ENCODE measurements at regions not wholly inside any gene's neighbourhood (a gene's known extent, or its start where the extent isn't known, plus 50 kb on each side); places are given as distances from the start of the nearest gene placed in this dataset.

DNA sequence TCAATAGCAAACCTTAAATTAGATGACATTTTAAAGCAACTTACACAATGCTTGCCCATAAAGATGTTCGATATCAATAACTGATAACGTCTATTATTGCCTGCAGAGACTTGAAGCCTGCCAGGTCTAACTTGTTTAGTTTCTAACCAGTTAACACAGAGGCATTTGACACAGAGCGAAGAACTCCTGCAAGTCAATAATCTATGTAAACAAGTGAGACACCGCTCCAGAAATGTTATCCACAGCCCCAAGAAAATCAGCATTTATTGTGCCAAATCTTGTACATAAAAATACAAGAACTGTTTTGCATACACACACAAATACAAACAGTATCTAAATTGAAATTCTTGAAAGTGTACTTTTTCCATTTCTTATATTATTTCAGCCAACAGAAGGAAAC is 236.0 kb upstream of the DIO3 start:
- Histone ChIP-seq H3K9me3 (ENCODE audit: control insufficient read depth, insufficient read depth, low read length) (no peaks in the 10 kb centered on the region), H3K27ac (ENCODE audit: low read length) (no peak overlapping the region), H3K36me3 (ENCODE audit: control insufficient read depth, insufficient read depth, low read length) (no peaks in the 10 kb centered on the region), H3K4me1 (ENCODE audit: control insufficient read depth, insufficient read depth, low read length) (no peaks in the 10 kb centered on the region), H3K4me3 (ENCODE audit: low read length) (no peak overlapping the region), H3K27me3 (ENCODE audit: control insufficient read depth, insufficient read depth, low read length) (no peaks in the 10 kb centered on the region)
- WGBS (ENCODE audit: insufficient coverage, insufficient read length) = no CpG with 5 or more reads among the region's 4 CpGs
- DNase-seq (ENCODE audit: low read depth, low spot score) = no peak

DNA sequence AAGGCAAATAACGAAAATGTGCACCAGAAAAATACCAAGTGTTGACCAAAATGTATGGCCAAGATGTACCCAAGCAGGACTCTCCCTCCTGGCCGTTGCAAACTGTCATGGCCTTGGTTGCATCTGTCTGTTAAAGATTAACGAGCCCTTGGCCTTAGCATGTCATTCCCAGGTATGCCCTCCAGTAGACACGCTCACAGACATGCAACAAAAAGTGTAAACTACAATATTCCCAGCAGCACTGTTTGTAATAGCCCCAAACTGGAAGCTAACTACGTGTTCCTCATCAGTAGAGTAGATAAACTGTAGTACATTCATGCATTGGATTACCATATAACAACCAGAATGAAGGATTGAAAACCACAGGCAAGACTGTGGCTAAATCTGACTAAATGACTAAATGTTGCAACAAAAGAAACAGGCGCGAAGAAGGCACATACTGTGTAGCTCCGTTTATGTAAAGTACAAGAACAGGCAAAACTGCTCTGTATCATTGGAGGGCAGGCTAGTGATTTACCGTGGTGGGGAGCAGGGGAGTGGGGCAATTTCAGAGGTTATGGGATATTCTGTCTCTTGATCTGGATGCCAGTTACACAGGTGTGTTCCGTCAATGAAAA is 232.8 kb upstream of the DIO3 start:
- H3K9me3 ChIP-seq (ENCODE audit: control insufficient read depth, insufficient read depth, low read length) = no peaks in the 10 kb centered on the region
- no peaks in the 10 kb centered on the region for H3K27me3 ChIP-seq (ENCODE audit: control insufficient read depth, insufficient read depth, low read length)
- no peak for DNase-seq (ENCODE audit: low read depth, low spot score)
- H3K4me3 ChIP-seq (ENCODE audit: low read length) = no peak overlapping the region
- no peaks in the 10 kb centered on the region for H3K4me1 ChIP-seq (ENCODE audit: control insufficient read depth, insufficient read depth, low read length)
- H3K27ac ChIP-seq (ENCODE audit: low read length) = no peak overlapping the region
- H3K36me3 ChIP-seq (ENCODE audit: control insufficient read depth, insufficient read depth, low read length) = no peaks in the 10 kb centered on the region
- WGBS (ENCODE audit: insufficient coverage, insufficient read length) = no CpG with 5 or more reads among the region's 10 CpGs

DNA sequence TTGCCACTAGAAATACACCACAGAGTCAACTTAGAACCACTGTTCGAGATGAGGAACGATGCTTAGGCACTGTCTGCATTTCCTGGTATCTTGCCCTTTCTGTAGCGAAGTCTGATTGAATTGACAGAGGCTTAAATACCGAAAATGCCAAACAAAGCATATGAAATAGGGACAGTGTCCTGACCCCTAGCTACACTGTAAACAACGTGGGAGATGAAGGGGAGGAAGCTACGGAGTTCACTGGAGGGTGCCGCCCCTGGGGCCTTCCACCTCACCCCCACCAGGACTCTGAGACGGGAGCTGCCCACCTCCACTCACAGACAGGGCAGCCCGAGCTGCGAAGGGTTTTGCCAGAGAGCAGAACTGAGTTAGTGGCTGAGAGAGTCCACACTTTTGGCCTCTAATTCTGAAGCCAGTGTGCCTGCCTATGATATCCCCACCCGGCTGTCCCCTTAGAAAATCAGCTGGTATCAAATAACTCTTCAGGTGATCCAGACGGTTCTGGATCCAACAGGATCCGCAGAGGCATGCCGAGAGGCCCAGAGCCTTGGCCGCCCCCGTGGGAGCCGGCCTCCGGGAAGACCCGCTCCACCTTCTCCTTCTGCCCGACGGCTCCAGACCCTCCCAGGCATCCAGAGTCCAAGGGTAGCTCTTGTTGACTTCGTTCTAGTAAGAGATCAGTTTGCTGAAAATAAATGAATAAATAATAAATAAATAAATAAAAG is 230.7 kb upstream of the DIO3 start:
- no peaks in the 10 kb centered on the region for H3K4me1 ChIP-seq (ENCODE audit: control insufficient read depth, insufficient read depth, low read length)
- H3K36me3 ChIP-seq (ENCODE audit: control insufficient read depth, insufficient read depth, low read length) = no peaks in the 10 kb centered on the region
- no peak overlapping the region for H3K4me3 ChIP-seq (ENCODE audit: low read length)
- no CpG with 5 or more reads among the region's 22 CpGs for WGBS (ENCODE audit: insufficient coverage, insufficient read length)
- H3K27me3 ChIP-seq (ENCODE audit: control insufficient read depth, insufficient read depth, low read length) = no peaks in the 10 kb centered on the region
- no peak for DNase-seq (ENCODE audit: low read depth, low spot score)
- no peak overlapping the region for H3K27ac ChIP-seq (ENCODE audit: low read length)
- no peaks in the 10 kb centered on the region for H3K9me3 ChIP-seq (ENCODE audit: control insufficient read depth, insufficient read depth, low read length)

DNA sequence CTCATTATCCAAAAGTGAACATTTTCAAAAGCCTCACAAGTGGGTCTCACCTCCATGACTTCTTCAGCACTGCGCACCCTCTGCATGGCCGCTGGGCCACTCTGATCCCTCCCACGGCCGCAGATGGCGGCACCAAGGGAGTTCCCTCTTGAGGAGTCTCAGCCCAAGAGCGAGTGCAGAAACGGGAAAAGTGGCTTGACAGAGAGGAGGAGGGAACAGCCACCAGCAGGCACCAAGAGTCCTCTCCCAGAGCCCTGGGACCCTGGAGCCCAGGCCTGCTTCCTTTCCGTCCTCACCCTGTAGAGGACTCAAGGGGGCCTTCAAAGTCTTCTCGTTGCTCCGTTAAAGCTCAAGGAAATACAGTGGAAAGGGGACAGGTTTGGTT is 230.2 kb upstream of the DIO3 start:
- Histone ChIP-seq H3K27ac (ENCODE audit: low read length) (no peak overlapping the region), H3K4me3 (ENCODE audit: low read length) (no peak overlapping the region), H3K36me3 (ENCODE audit: control insufficient read depth, insufficient read depth, low read length) (no peaks in the 10 kb centered on the region), H3K4me1 (ENCODE audit: control insufficient read depth, insufficient read depth, low read length) (no peaks in the 10 kb centered on the region), H3K27me3 (ENCODE audit: control insufficient read depth, insufficient read depth, low read length) (no peaks in the 10 kb centered on the region), H3K9me3 (ENCODE audit: control insufficient read depth, insufficient read depth, low read length) (no peaks in the 10 kb centered on the region)
- no CpG with 5 or more reads among the region's 10 CpGs for WGBS (ENCODE audit: insufficient coverage, insufficient read length)
- DNase-seq (ENCODE audit: low read depth, low spot score) = no peak

DNA sequence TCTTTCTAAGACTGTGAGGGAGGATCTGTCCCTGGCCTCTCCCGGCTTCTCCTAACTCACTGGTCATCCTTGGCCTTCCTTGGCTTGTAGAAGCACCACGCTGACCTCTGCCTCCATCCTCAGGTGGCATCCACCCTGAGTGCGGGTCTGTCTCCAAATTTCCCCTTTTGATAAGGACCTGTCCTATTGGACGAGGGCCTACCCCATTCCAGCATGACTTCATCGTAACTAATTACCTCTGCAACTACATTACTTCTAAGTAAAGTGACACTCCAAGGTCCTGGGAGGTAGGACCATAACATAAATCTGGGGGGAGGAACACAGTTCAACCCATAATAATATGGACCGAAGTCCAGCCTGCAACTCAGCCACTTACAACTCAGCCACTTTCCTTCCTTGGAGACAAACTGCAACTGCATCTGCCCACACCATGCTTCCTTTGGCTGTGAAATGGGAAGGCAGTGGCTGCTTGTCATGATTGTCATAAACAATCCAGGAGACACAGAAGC is 229.6 kb upstream of the DIO3 start:
- no peaks in the 10 kb centered on the region for H3K27me3 ChIP-seq (ENCODE audit: control insufficient read depth, insufficient read depth, low read length)
- H3K4me1 ChIP-seq (ENCODE audit: control insufficient read depth, insufficient read depth, low read length) = no peaks in the 10 kb centered on the region
- H3K9me3 ChIP-seq (ENCODE audit: control insufficient read depth, insufficient read depth, low read length) = no peaks in the 10 kb centered on the region
- no peak overlapping the region for H3K27ac ChIP-seq (ENCODE audit: low read length)
- H3K36me3 ChIP-seq (ENCODE audit: control insufficient read depth, insufficient read depth, low read length) = no peaks in the 10 kb centered on the region
- WGBS (ENCODE audit: insufficient coverage, insufficient read length) = no CpG with 5 or more reads among the region's 6 CpGs
- no peak for DNase-seq (ENCODE audit: low read depth, low spot score)
- H3K4me3 ChIP-seq (ENCODE audit: low read length) = no peak overlapping the region

DNA sequence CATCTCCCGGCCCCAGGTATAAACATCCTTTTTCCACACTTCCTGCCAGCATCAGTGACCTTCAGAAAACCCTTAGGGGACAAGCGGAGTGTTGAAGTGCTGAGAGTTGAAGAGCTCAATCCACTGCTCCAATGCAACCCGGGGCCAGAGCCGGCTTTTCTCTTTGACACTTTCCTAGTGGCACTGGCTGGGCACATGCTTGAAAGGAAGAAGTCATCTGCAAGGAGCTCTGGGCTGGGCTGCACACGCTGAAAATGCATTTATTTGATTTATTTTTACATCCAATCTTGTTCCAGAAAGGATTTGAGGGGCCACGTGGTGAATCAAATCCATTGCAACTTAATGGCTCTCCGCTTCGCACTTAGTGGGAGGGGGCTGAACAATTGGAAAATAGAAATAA is 229.0 kb upstream of the DIO3 start:
- no peak overlapping the region for H3K4me3 ChIP-seq (ENCODE audit: low read length)
- no CpG with 5 or more reads among the region's 8 CpGs for WGBS (ENCODE audit: insufficient coverage, insufficient read length)
- DNase-seq (ENCODE audit: low read depth, low spot score) = no peak

DNA sequence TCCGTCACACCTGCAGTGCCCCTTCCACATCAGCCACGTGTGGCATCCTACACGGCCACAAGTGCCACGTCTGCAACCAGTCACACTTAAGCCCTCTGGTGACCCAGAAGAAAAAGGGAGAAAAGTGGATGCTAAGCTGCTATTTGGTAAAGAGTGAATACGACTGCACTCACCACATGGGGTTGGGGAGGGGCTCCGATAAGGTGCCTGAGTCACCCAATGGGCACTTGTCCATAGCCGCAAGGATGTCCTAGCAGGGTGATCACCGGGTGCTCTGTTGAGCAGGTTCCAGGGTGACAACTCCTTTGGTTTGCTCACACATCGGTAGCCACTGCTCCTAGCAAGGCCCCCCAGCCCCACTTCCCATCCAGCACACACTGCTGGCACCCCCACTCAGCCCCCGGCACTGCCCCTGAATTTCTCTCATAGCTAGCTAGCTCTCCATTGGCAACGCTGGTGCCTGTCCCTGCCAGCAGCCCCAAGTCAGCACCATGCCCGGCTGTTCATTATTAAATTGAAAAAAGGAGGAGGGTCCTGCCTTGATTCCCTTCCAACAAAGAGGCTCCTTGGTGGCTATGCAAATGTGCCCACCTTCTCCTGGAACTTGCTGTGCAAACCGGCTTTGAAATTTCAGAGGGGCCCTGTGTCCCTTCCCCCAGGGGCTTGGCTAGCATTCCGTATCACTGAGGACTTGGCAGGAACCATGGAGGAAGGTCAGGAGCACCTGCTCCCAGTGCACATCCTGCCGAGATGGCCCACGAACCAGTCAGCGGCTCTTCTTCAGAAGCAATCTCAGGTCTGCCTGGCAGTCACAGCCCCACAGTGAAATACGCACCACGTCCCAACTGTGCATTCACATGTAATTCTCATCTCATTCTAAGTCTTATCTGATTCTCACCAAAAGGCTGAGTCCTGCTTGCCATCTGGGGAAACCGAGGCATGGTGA is 227.7 kb upstream of the DIO3 start:
- Histone ChIP-seq H3K4me1 (ENCODE audit: control insufficient read depth, insufficient read depth, low read length) (no peaks in the 10 kb centered on the region), H3K27ac (ENCODE audit: low read length) (no peak overlapping the region), H3K36me3 (ENCODE audit: control insufficient read depth, insufficient read depth, low read length) (no peaks in the 10 kb centered on the region), H3K27me3 (ENCODE audit: control insufficient read depth, insufficient read depth, low read length) (no peaks in the 10 kb centered on the region), H3K9me3 (ENCODE audit: control insufficient read depth, insufficient read depth, low read length) (no peaks in the 10 kb centered on the region), H3K4me3 (ENCODE audit: low read length) (no peak overlapping the region)
- DNase-seq (ENCODE audit: low read depth, low spot score) = no peak
- WGBS (ENCODE audit: insufficient coverage, insufficient read length) = no CpG with 5 or more reads among the region's 20 CpGs

More for the DNA sequence above, 229.0 kb upstream of the DIO3 start:
- no peaks in the 10 kb centered on the region for H3K36me3 ChIP-seq (ENCODE audit: control insufficient read depth, insufficient read depth, low read length)
- H3K9me3 ChIP-seq (ENCODE audit: control insufficient read depth, insufficient read depth, low read length) = no peaks in the 10 kb centered on the region
- H3K27me3 ChIP-seq (ENCODE audit: control insufficient read depth, insufficient read depth, low read length) = no peaks in the 10 kb centered on the region
- no peak overlapping the region for H3K27ac ChIP-seq (ENCODE audit: low read length)
- no peaks in the 10 kb centered on the region for H3K4me1 ChIP-seq (ENCODE audit: control insufficient read depth, insufficient read depth, low read length)

DNA sequence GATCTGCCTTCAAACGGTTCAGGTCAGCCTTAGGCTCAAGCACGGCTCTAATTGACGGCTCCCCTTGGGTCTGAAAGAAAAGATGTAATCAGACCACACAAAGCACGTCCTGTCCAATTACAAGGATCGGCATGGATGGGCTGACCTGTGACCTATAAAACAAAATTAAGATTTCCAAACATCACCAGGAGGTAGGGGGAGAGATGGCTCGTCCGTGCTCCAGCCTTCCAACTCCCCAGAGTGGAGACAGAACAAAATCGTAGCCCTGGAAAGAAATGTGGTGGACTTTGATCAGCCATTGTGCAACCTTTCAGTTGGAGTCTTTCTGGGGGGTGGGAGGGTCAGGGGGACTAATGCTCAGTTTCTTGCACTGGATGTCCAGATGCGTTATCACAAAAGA is 226.6 kb upstream of the DIO3 start:
- DNase-seq (ENCODE audit: low read depth, low spot score) = no peak
- H3K36me3 ChIP-seq (ENCODE audit: control insufficient read depth, insufficient read depth, low read length) = no peaks in the 10 kb centered on the region
- no peaks in the 10 kb centered on the region for H3K27me3 ChIP-seq (ENCODE audit: control insufficient read depth, insufficient read depth, low read length)
- no peaks in the 10 kb centered on the region for H3K9me3 ChIP-seq (ENCODE audit: control insufficient read depth, insufficient read depth, low read length)
- no CpG with 5 or more reads among the region's 9 CpGs for WGBS (ENCODE audit: insufficient coverage, insufficient read length)
- no peak overlapping the region for H3K27ac ChIP-seq (ENCODE audit: low read length)
- no peak overlapping the region for H3K4me3 ChIP-seq (ENCODE audit: low read length)
- H3K4me1 ChIP-seq (ENCODE audit: control insufficient read depth, insufficient read depth, low read length) = no peaks in the 10 kb centered on the region

DNA sequence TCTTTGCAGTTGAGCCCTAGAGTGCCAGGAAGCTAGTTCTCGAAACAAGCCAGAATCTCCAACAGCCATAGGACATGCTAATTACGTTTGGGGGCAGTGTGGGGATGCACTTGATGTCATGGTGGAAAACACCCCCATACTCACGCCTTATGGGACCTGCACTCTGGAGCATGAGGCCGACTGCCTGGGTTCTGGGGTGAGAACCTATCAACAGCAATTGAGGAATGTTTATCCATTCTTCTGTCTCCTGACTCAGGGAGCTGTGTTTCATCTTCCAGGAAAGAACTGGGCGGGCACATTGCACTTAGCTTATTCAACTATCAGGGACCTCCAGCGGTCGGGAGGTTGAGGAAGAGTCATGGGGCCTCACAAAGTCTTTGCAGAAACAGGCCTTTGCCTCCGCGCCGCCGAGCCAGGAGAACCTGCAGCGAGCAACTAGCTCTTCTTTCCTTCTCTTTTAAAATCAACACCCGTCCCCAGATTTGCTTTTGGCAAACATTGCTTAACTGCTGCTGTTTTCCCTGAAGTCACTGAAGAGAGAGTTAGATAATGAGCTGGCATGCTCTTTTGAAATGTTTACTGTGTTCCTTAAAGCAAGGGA is 226.1 kb upstream of the DIO3 start:
- Histone ChIP-seq H3K4me1 (ENCODE audit: control insufficient read depth, insufficient read depth, low read length) (no peaks in the 10 kb centered on the region), H3K27ac (ENCODE audit: low read length) (no peak overlapping the region), H3K4me3 (ENCODE audit: low read length) (no peak overlapping the region), H3K9me3 (ENCODE audit: control insufficient read depth, insufficient read depth, low read length) (no peaks in the 10 kb centered on the region), H3K36me3 (ENCODE audit: control insufficient read depth, insufficient read depth, low read length) (no peaks in the 10 kb centered on the region), H3K27me3 (ENCODE audit: control insufficient read depth, insufficient read depth, low read length) (no peaks in the 10 kb centered on the region)
- DNase-seq (ENCODE audit: low read depth, low spot score) = no peak
- no CpG with 5 or more reads among the region's 13 CpGs for WGBS (ENCODE audit: insufficient coverage, insufficient read length)

DNA sequence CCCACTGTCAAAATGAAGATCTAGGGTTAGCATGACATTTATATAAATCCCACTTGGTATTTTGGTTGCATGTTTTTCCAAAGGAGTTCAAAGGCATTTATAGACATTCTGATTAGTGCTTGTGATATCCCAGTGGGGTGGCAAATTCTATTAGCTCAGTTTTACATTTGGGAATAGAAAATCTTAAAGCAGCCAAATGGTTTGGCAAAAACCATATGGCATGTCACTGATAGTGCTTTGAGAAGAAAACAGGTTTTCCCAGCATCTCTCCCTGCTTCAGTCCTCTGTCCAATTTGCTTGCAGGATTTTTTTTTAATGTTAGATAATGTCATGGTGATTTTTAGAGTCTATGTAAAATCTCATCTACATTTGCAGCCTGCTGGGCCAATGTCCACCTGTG is 225.1 kb upstream of the DIO3 start:
- Histone ChIP-seq H3K4me1 (ENCODE audit: control insufficient read depth, insufficient read depth, low read length) (no peaks in the 10 kb centered on the region), H3K9me3 (ENCODE audit: control insufficient read depth, insufficient read depth, low read length) (no peaks in the 10 kb centered on the region), H3K27ac (ENCODE audit: low read length) (no peak overlapping the region), H3K4me3 (ENCODE audit: low read length) (no peak overlapping the region), H3K36me3 (ENCODE audit: control insufficient read depth, insufficient read depth, low read length) (no peaks in the 10 kb centered on the region), H3K27me3 (ENCODE audit: control insufficient read depth, insufficient read depth, low read length) (no peaks in the 10 kb centered on the region)
- no peak for DNase-seq (ENCODE audit: low read depth, low spot score)
